ENCODE measurements at regions not wholly inside any gene's neighbourhood (a gene's known extent, or its start where the extent isn't known, plus 50 kb on each side); places are given as distances from the start of the nearest gene placed in this dataset.

GRCh38 chr1:60963167-60963940 is 119.0 kb upstream of the NFIA start:
- no peak for TF ChIP-seq CTCF (conservative IDR thresholded peaks at IDR 0.05)
- TF ChIP-seq EZH2 (IDR thresholded peaks at IDR 0.05; ENCODE audit: low read depth): no peak
